ENCODE measurements at regions not wholly inside any gene's neighbourhood (a gene's known extent, or its start where the extent isn't known, plus 50 kb on each side); places are given as distances from the start of the nearest gene placed in this dataset.

- in situ Hi-C loops (cut with MboI) = no loop called here
- Histone ChIP-seq H3K79me2 (ENCODE audit: control insufficient read depth, insufficient read depth, low read length) (no peaks in the 10 kb centered on the region), H3K4me2 (ENCODE audit: control insufficient read depth, insufficient read depth) (no peak overlapping the region), H3K27me3 (replicated peaks in 1 of 2; ENCODE audit: control insufficient read depth in 2 of 2, insufficient read depth in 2 of 2, low read length in 1 of 2) (no peaks in the 10 kb centered on the region; a peak in 1 of 4 replicates), H2AFZ (ENCODE audit: control insufficient read depth, low read depth, low read length) (no peak overlapping the region), H3K4me1 (ENCODE audit: control insufficient read depth, insufficient read depth, low read length) (no peaks in the 10 kb centered on the region), H3K4me3 (no peak overlapping the region), H3K9ac (ENCODE audit: control insufficient read depth, insufficient read depth, low read length) (no peak overlapping the region), H3K36me3 (ENCODE audit: control insufficient read depth in 2 of 2, insufficient read depth in 2 of 2, low read length in 1 of 2) (no peaks in the 10 kb centered on the region), H3K27ac (ENCODE audit: control insufficient read depth, insufficient read depth) (no peak overlapping the region), H3K9me3 (replicated peaks; ENCODE audit: control insufficient read depth, insufficient read depth, low read length) (no peaks in the 10 kb centered on the region), H4K20me1 (ENCODE audit: control insufficient read depth, insufficient read depth) (no peaks in the 10 kb centered on the region)
- ChIA-PET POLR2A (no interaction called here), CTCF (no interaction called here), SMC1A (ENCODE audit: uncharacterized antibody, unreplicated experiment) (no interaction called here), RAD21 (ENCODE audit: unreplicated experiment) (no interaction called here)
- ATAC-seq = no peak
- no TSS peak for BruUV-seq (replicated peaks)
- WGBS (ENCODE audit: insufficient coverage, insufficient replicate concordance, low lambda C conversion rate, missing lambda C conversion rate) = 24% methylated on average over 19 of the region's 19 CpGs
- intact Hi-C loops (cut with micrococcal nuclease; ENCODE audit: unreplicated experiment) = no loop called here
- TF ChIP-seq IRF5 (IDR thresholded peaks at IDR 0.05; ENCODE audit: borderline replicate concordance) = no peak
- no peak for DNase-seq (ENCODE audit: low read depth, low spot score)
- FAIRE-seq = no peak
Measured at GRCh38 chr2:120933693-120934573, 198.3 kb downstream of the GLI2 start.

- POLR2A ChIA-PET = no interaction called here
- H4K20me1 ChIP-seq (ENCODE audit: control insufficient read depth, insufficient read depth) = no peaks in the 10 kb centered on the region
- ATAC-seq (no peak), FAIRE-seq (no peak), DNase-seq (ENCODE audit: low read depth, low spot score) (no peak)
- H3K4me2 ChIP-seq (ENCODE audit: control insufficient read depth, insufficient read depth) = no peak overlapping the region
- H3K36me3 ChIP-seq (ENCODE audit: control insufficient read depth in 2 of 2, insufficient read depth in 2 of 2, low read length in 1 of 2) = no peaks in the 10 kb centered on the region
- H3K9ac ChIP-seq (ENCODE audit: control insufficient read depth, insufficient read depth, low read length) = no peak overlapping the region
- in situ Hi-C loops (cut with MboI) = no loop called here
- H3K4me3 ChIP-seq = no peak overlapping the region
- SMC1A ChIA-PET (ENCODE audit: uncharacterized antibody, unreplicated experiment) = no interaction called here
- H3K9me3 ChIP-seq (replicated peaks; ENCODE audit: control insufficient read depth, insufficient read depth, low read length) = no peaks in the 10 kb centered on the region
- WGBS (ENCODE audit: insufficient coverage, insufficient replicate concordance, low lambda C conversion rate, missing lambda C conversion rate) = 28% methylated on average over 17 of the region's 17 CpGs
- no TSS peak for BruUV-seq (replicated peaks)
- H2AFZ ChIP-seq (ENCODE audit: control insufficient read depth, low read depth, low read length) = no peak overlapping the region
- RAD21 ChIA-PET (ENCODE audit: unreplicated experiment) = no interaction called here
- no peak overlapping the region for H3K27ac ChIP-seq (ENCODE audit: control insufficient read depth, insufficient read depth)
- H3K4me1 ChIP-seq (ENCODE audit: control insufficient read depth, insufficient read depth, low read length) = no peaks in the 10 kb centered on the region
- intact Hi-C loops (cut with micrococcal nuclease; ENCODE audit: unreplicated experiment) = no loop called here
- H3K79me2 ChIP-seq (ENCODE audit: control insufficient read depth, insufficient read depth, low read length) = no peaks in the 10 kb centered on the region
- no peaks in the 10 kb centered on the region; a peak in 1 of 4 replicates for H3K27me3 ChIP-seq (replicated peaks in 1 of 2; ENCODE audit: control insufficient read depth in 2 of 2, insufficient read depth in 2 of 2, low read length in 1 of 2)
- CTCF ChIA-PET = no interaction called here
- TF ChIP-seq GATAD2B (conservative IDR thresholded peaks at IDR 0.05; ENCODE audit: low read depth) (no peak), KAT2A (conservative IDR thresholded peaks at IDR 0.05; ENCODE audit: control insufficient read depth, low read depth, low read length) (no peak), YY1 (IDR thresholded peaks at IDR 0.05; ENCODE audit: low read depth, low read length) (no peak), RBBP5 (conservative IDR thresholded peaks at IDR 0.05) (no peak), CBX5 (IDR thresholded peaks at IDR 0.05; ENCODE audit: low read depth) (no peak), CREB1 (IDR thresholded peaks at IDR 0.05; ENCODE audit: low read depth) (no peak), ZNF217 (IDR thresholded peaks at IDR 0.05) (no peak), ZSCAN29 (IDR thresholded peaks at IDR 0.05) (no peak), SMAD1 (IDR thresholded peaks at IDR 0.05; ENCODE audit: low read depth, partially characterized antibody) (no peak), NKRF (conservative IDR thresholded peaks at IDR 0.05) (no peak), DPF2 (IDR thresholded peaks at IDR 0.05) (no peak)
Measured at GRCh38 chr2:120934574-120935338, 199.1 kb downstream of the GLI2 start.
